ENCODE measurements at regions not wholly inside any gene's neighbourhood (a gene's known extent, or its start where the extent isn't known, plus 50 kb on each side); places are given as distances from the start of the nearest gene placed in this dataset.

- DNase-seq (ENCODE audit: low read depth in 2 of 2), result peak in 1 of 2 donors; percentile 42
These were observed 68.6 kb upstream of the CCN6 start for GRCh38 chr6:111985202-111985731.

- no peak for DNase-seq (ENCODE audit: low read depth in 2 of 2)
These were observed 67.3 kb upstream of the CCN6 start for GRCh38 chr6:111986651-111987050.

GRCh38 chr6:111987295-111987694, 66.6 kb upstream of the CCN6 start:
- DNase-seq (ENCODE audit: low read depth in 2 of 2), result no peak

- DNase-seq (ENCODE audit: low read depth in 2 of 2), result no peak
These were observed 65.0 kb upstream of the CCN6 start for GRCh38 chr6:111988926-111989325.

GRCh38 chr6:111989743-111990142, 64.2 kb upstream of the CCN6 start:
- DNase-seq (ENCODE audit: low read depth in 2 of 2), result no peak

GRCh38 chr6:111990214-111990613, 63.7 kb upstream of the CCN6 start:
- DNase-seq (ENCODE audit: low read depth in 2 of 2), result no peak

GRCh38 chr6:111992851-111993250, 61.1 kb upstream of the CCN6 start:
- no peak for DNase-seq (ENCODE audit: low read depth in 2 of 2)

GRCh38 chr6:111993342-111993741, 60.6 kb upstream of the CCN6 start:
- no peak for DNase-seq (ENCODE audit: low read depth in 2 of 2)

GRCh38 chr6:111994791-111995190, 59.1 kb upstream of the CCN6 start:
- no peak for DNase-seq (ENCODE audit: low read depth in 2 of 2)

GRCh38 chr6:111995404-111995803, 58.5 kb upstream of the CCN6 start:
- DNase-seq (ENCODE audit: low read depth in 2 of 2), result no peak

- no peak for DNase-seq (ENCODE audit: low read depth in 2 of 2)
These were observed 57.6 kb upstream of the CCN6 start for GRCh38 chr6:111996144-111996865.

- DNase-seq (ENCODE audit: low read depth in 2 of 2), result peak; percentile 71 to 75
These were observed 56.6 kb upstream of the CCN6 start for GRCh38 chr6:111997078-111997852.

- DNase-seq (ENCODE audit: low read depth in 2 of 2), result no peak
These were observed 56.1 kb upstream of the CCN6 start for GRCh38 chr6:111997853-111998208.

GRCh38 chr6:112002307-112002706, 51.6 kb upstream of the CCN6 start:
- DNase-seq (ENCODE audit: low read depth in 2 of 2), result no peak
